Upper lobe of right lung (tissue), 1 donor: ENCODE measurements at regions not wholly inside any gene's neighbourhood (a gene's known extent, or its start where the extent isn't known, plus 50 kb on each side); places are given as distances from the start of the nearest gene placed in this dataset.

Experiments
- ATAC-seq: fragments of 200-7000 bp; cut with Tn5 transposase; one replicate; pipeline ENCODE4 v1.9.1; 2020; ENCODE audit warnings: mild to moderate bottlenecking, moderate library complexity
- DNase-seq: peaks from one replicate; pipeline ENCODE4 v3.0.0-alpha.2; 2020
- H3K27ac ChIP-seq: fragments of 200-600 bp; one replicate; pipeline ENCODE4 v1.8.0; 2022
- H3K27me3 ChIP-seq: fragments of 200-600 bp; one replicate; pipeline ENCODE4 v1.8.0; 2022; ENCODE audit warnings: mild to moderate bottlenecking
- H3K36me3 ChIP-seq: fragments of 200-600 bp; one replicate; pipeline ENCODE4 v1.8.0; 2022
- H3K4me1 ChIP-seq: fragments of 200-600 bp; one replicate; pipeline ENCODE4 v1.8.0; 2022
- H3K4me3 ChIP-seq: fragments of 200-600 bp; one replicate; pipeline ENCODE4 v1.8.0; 2022; ENCODE audit warnings: mild to moderate bottlenecking
- H3K9me3 ChIP-seq: fragments of 200-600 bp; one replicate; pipeline ENCODE4 v1.8.0; 2022
- intact Hi-C: fragments of 100-400 bp; cut with DNase I; formaldehyde crosslinking; loops from one replicate; pipeline ENCODE4 v1.11.0; 2022
- TF ChIP-seq, protein P1 (sequence below): fragments of 200-600 bp; IDR thresholded peaks from one replicate; pipeline ENCODE4 v1.8.0; 2022; ENCODE audit warnings: antibody characterized with exemption
- donor health status: DM: no; HTN: yes; CAD: no; lungs with severe emphysema.

GRCh38 chr2:56104962-56105361 lies 78.8 kb upstream of the CCDC85A start:
- Histone ChIP-seq H3K4me1 (no peaks in the 10 kb centered on the region), H3K36me3 (no peaks in the 10 kb centered on the region), H3K9me3 (no peaks in the 10 kb centered on the region), H3K4me3 (no peak overlapping the region), H3K27ac (no peak overlapping the region), H3K27me3 (no peaks in the 10 kb centered on the region)
- intact Hi-C loops: no loop called here
- DNase-seq: no peak
- ATAC-seq: no peak
- TF ChIP-seq, protein P1, sequence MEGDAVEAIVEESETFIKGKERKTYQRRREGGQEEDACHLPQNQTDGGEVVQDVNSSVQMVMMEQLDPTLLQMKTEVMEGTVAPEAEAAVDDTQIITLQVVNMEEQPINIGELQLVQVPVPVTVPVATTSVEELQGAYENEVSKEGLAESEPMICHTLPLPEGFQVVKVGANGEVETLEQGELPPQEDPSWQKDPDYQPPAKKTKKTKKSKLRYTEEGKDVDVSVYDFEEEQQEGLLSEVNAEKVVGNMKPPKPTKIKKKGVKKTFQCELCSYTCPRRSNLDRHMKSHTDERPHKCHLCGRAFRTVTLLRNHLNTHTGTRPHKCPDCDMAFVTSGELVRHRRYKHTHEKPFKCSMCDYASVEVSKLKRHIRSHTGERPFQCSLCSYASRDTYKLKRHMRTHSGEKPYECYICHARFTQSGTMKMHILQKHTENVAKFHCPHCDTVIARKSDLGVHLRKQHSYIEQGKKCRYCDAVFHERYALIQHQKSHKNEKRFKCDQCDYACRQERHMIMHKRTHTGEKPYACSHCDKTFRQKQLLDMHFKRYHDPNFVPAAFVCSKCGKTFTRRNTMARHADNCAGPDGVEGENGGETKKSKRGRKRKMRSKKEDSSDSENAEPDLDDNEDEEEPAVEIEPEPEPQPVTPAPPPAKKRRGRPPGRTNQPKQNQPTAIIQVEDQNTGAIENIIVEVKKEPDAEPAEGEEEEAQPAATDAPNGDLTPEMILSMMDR: no peak

- ATAC-seq: no peak
- Histone ChIP-seq H3K27me3 (no peaks in the 10 kb centered on the region), H3K36me3 (no peaks in the 10 kb centered on the region), H3K27ac (no peak overlapping the region), H3K9me3 (no peaks in the 10 kb centered on the region), H3K4me1 (no peaks in the 10 kb centered on the region), H3K4me3 (no peak overlapping the region)
- DNase-seq: no peak
- TF ChIP-seq, protein P1: no peak
- intact Hi-C loops: no loop called here
These were observed 76.1 kb upstream of the CCDC85A start for GRCh38 chr2:56107502-56108220.

DNA sequence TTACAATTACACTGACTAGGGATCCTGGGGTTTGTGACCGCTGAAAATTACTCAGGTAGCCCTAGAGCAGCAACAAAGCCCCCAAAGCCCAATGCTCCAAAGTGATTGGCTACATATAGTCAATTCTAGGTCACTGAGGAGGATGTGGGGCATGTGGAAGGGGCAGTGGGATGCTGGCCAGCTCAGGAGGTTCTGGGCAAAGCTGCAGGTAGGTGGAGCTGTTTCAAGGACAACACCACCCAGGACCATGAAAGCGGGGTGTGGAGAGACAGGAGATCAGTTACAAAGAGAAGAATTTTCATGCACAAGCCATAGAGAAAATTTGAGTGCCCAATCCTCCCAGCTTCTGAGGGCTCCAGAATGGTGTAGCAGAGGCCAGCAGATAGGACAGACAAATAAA lies 75.0 kb upstream of the CCDC85A start:
- no peaks in the 10 kb centered on the region for H3K9me3 ChIP-seq
- ATAC-seq (peak; percentile 23), DNase-seq (no peak)
- H3K36me3 ChIP-seq: no peaks in the 10 kb centered on the region
- H3K27me3 ChIP-seq: no peaks in the 10 kb centered on the region
- no peaks in the 10 kb centered on the region for H3K4me1 ChIP-seq
- no peak overlapping the region for H3K27ac ChIP-seq
- H3K4me3 ChIP-seq: no peak overlapping the region
- TF ChIP-seq, protein P1: no peak
- intact Hi-C loops: no loop called here

DNA sequence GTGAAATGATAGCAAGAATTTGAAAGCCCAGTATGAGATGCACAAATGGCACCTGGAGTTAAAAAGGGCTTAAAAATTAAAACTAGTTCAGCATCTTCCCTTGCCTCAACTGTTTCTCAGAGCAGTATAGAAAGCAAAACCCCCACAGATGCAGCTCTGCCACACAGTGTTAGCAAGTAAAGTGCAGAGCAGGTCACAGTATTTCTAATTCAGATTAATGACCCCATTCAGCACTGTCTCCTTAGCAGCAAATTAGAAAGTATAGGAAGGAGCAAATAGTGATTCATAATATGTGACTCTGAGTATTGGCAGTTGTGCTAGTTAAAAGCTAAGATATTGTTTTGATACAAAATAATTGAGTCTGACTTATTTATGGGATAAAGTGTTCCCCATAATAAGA lies 73.8 kb upstream of the CCDC85A start:
- Histone ChIP-seq H3K27me3 (no peaks in the 10 kb centered on the region), H3K27ac (no peak overlapping the region), H3K4me1 (no peaks in the 10 kb centered on the region), H3K36me3 (no peaks in the 10 kb centered on the region), H3K4me3 (no peak overlapping the region), H3K9me3 (no peaks in the 10 kb centered on the region)
- intact Hi-C loops: no loop called here
- ATAC-seq (no peak), DNase-seq (no peak)
- TF ChIP-seq, protein P1: no peak

DNA sequence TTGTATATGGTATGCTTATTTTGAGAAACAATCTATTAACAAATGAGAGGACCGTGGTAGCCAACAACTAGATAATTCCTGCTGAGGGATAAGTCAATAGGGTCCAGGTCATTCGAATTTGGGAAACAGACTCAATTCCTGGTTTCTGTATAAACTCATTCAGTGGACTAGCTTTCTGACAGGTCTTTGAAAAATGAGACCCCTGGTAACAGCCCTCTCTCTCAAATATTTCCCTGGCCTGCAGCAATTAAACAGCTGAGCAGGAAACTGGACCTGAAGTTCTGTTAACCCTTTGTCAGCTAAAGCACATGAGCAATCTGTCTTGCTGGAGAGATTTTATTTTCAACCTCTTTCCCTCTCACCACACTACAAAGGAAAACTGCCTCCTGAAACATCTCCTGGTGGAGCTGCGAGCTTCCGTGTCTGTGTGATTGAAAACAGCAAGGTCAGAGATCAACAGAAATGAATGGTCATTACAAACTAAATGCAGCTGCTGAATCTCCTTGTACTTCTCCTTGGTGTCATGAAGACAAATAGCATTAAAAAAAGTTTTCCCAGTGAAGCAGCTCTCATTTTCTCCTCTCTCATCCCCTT lies 70.3 kb upstream of the CCDC85A start:
- no peak overlapping the region for H3K27ac ChIP-seq
- H3K36me3 ChIP-seq: no peaks in the 10 kb centered on the region
- ATAC-seq: no peak
- no peaks in the 10 kb centered on the region for H3K4me1 ChIP-seq
- H3K4me3 ChIP-seq: no peak overlapping the region
- H3K9me3 ChIP-seq: no peaks in the 10 kb centered on the region
- no peak for DNase-seq
- intact Hi-C loops: no loop called here
- TF ChIP-seq, protein P1: no peak
- H3K27me3 ChIP-seq: no peaks in the 10 kb centered on the region
